ENCODE measurements at regions not wholly inside any gene's neighbourhood (a gene's known extent, or its start where the extent isn't known, plus 50 kb on each side); places are given as distances from the start of the nearest gene placed in this dataset.

GRCh38 chr1:30819244-30819571 lies 61.6 kb upstream of the LAPTM5 start:
- DNase-seq (ENCODE audit: low read depth, low spot score): no peak

DNA sequence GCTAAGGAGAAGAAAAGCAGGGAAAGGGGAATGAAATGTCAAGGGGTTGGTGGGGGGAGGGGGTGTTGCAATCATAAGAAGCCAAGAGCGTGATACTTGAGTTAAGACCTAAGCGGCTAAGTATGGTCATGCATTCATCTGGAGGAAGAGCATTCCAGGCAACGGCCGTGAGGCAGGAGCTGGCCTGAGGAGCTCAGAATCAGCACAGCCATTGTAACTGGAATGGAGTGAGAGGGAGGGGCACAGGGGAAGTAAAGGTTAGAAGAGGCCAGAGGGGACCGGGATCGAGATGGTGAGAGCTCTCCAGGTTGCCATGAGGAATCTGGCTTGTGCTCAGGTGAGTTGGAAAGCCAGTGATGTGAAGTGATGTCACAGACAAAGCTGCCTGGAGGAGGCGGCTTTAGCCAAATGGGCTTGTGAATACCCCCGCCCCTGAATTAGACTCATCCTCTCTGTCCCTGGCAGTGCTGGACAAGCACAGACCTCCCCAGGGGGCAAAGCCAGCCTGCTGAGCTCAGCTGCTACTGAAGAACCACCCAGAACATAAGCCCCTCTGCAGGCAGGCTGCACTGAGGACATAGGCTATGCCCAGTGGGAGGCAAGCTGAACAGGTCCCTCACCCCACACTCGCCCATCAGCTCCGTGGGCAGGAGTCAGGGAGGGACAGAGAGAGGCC lies 61.1 kb upstream of the LAPTM5 start:
- no peak for DNase-seq (ENCODE audit: low read depth, low spot score)

- no peak for DNase-seq (ENCODE audit: low read depth, low spot score)
These were observed 60.0 kb upstream of the LAPTM5 start for GRCh38 chr1:30817548-30817947.

GRCh38 chr1:30817077-30817438 lies 59.5 kb upstream of the LAPTM5 start:
- no peak for DNase-seq (ENCODE audit: low read depth, low spot score)

- peak; percentile 90 for DNase-seq (ENCODE audit: low read depth, low spot score)
These were observed 58.9 kb upstream of the LAPTM5 start for GRCh38 chr1:30816211-30817076.

GRCh38 chr1:30815556-30815955 lies 58.0 kb upstream of the LAPTM5 start:
- DNase-seq (ENCODE audit: low read depth, low spot score): no peak

- no peak for DNase-seq (ENCODE audit: low read depth, low spot score)
These were observed 56.7 kb upstream of the LAPTM5 start for GRCh38 chr1:30814292-30814691.

DNA sequence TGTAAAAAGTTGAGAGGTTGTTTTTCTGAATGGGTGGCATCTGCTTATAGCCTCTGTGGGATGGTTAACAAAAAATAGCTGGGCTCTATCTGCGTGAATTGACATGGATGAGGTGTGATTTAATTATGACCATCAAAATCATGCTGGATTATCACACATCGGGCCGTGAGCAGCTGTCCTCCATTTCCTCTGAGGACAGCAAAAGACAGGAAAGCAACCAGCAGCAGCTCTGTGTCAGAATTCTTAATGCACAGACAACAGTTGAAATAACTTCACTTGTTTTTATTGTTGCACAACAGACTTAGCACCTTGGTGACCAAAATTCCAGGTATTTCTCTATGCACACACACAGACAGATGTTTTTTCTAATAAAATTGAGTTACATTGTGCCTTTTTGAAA lies 54.5 kb upstream of the LAPTM5 start:
- DNase-seq (ENCODE audit: low read depth, low spot score): no peak

GRCh38 chr1:30811187-30811586 lies 53.6 kb upstream of the LAPTM5 start:
- DNase-seq (ENCODE audit: low read depth, low spot score): no peak

DNA sequence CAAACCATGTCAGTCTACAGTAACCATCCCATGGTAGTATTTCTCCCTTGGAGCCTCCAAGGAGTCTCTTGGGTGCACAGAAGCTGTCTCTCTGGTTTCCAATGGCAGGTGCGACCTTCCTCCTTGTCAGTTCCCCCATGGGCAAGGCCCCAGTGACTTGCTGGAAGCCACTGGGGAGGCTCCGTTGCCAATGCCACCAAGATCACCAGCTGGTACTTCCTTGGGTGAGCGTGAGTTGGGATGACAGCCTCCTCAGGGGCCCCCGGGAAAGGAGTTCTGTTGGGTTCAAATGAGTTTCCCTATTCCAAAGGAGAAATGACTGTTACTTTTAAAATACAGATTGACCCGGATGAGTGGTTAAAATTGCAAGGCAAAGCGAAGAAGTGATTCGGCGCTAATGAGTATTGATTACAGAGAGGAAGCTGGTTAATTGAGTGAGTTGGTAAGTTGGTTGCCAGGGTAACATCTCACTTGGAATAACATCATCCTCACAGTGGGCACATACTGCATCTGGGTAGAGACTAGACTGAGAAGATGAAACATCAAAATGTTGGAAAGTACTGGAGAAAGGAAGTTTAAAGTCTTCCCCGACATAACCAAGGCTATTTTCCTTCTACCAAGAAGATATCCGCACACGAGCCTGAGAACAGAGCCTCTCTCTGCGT lies 53.0 kb upstream of the LAPTM5 start:
- no peak for DNase-seq (ENCODE audit: low read depth, low spot score)

GRCh38 chr1:30809514-30810263 lies 52.1 kb upstream of the LAPTM5 start:
- DNase-seq (ENCODE audit: low read depth, low spot score): peak; percentile 81

- no peak for DNase-seq (ENCODE audit: low read depth, low spot score)
These were observed 50.6 kb upstream of the LAPTM5 start for GRCh38 chr1:30808067-30808662.

GRCh38 chr1:30807318-30808066 lies 49.9 kb upstream of the LAPTM5 start:
- DNase-seq (ENCODE audit: low read depth, low spot score): peak; percentile 59
